Neural cell (in vitro differentiated cells): ENCODE measurements at regions not wholly inside any gene's neighbourhood (a gene's known extent, or its start where the extent isn't known, plus 50 kb on each side); places are given as distances from the start of the nearest gene placed in this dataset.

Experiments
- CTCF ChIP-seq: fragments of 450-650 bp; IDR thresholded peaks from 2 replicates; pipeline ENCODE4 v1.5.1; 2014; ENCODE audit warnings: antibody characterized with exemption, mild to moderate bottlenecking, moderate library complexity; ENCODE audit not compliant: poor library complexity, severe bottlenecking
- EP300 ChIP-seq: fragments of 450-650 bp; conservative IDR thresholded peaks from 2 replicates; pipeline ENCODE4 v1.6.1; 2014; ENCODE audit warnings: antibody characterized with exemption, mild to moderate bottlenecking, moderate library complexity; ENCODE audit not compliant: poor library complexity, severe bottlenecking
- EZH2 ChIP-seq: fragments of 200-600, 300-800 bp; shearing (Covaris generic), sonication (generic); IDR thresholded peaks from 2 replicates; pipeline ENCODE4 v1.6.1; 2014; ENCODE audit warnings: antibody characterized with exemption, low read length, borderline replicate concordance, mild to moderate bottlenecking; ENCODE audit not compliant: insufficient read depth, poor library complexity, severe bottlenecking

- TF ChIP-seq CTCF (no peak), EP300 (no peak), EZH2 (no peak)
These were observed 384.9 kb upstream of the PROK2 start for GRCh38 chr3:72169561-72170472.
